Prostate gland (tissue), 2 donors: ENCODE measurements at regions not wholly inside any gene's neighbourhood (a gene's known extent, or its start where the extent isn't known, plus 50 kb on each side); places are given as distances from the start of the nearest gene placed in this dataset.

ENCODE experiments used
- POLR2A ChIP-seq: fragments of 450-650 bp; IDR thresholded peaks from one replicate; pipeline ENCODE4 v1.6.1; 2016; ENCODE audit warnings: antibody characterized with exemption, mild to moderate bottlenecking
- TF ChIP-seq, protein P1 (sequence below), 4 experiments: fragments of 200-600 bp in 2 of 4; fragments of 450-650 bp in 2 of 4; sonication (generic) in 2 of 4; IDR thresholded peaks; 1 replicate in 3 of 4; 2 replicates in 1 of 4; pipeline ENCODE4 v1.5.1; 2016 to 2019; ENCODE audit warnings: antibody characterized with exemption in 4 of 4, mild to moderate bottlenecking in 2 of 4, moderate library complexity in 2 of 4

DNA sequence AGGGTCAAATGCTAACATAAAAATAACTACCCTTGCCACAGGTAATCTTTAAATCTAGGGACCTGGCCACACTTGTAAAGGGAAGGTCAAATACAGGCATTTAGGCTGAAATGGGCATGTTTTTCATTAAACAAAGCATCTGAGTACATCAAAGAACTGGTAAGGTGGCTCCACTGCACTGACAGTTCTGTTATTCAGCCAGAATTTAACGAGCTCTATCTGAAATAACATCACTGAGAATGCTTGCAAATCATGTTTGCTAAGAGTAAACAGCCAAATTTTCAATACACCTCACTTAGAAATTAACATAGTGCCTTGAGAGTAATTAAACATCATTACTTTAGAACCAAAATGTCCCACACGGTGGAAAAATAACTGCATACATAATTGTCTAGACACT is 118.9 kb downstream of the MTHFS start:
- no peak for TF ChIP-seq POLR2A
- TF ChIP-seq, protein P1, sequence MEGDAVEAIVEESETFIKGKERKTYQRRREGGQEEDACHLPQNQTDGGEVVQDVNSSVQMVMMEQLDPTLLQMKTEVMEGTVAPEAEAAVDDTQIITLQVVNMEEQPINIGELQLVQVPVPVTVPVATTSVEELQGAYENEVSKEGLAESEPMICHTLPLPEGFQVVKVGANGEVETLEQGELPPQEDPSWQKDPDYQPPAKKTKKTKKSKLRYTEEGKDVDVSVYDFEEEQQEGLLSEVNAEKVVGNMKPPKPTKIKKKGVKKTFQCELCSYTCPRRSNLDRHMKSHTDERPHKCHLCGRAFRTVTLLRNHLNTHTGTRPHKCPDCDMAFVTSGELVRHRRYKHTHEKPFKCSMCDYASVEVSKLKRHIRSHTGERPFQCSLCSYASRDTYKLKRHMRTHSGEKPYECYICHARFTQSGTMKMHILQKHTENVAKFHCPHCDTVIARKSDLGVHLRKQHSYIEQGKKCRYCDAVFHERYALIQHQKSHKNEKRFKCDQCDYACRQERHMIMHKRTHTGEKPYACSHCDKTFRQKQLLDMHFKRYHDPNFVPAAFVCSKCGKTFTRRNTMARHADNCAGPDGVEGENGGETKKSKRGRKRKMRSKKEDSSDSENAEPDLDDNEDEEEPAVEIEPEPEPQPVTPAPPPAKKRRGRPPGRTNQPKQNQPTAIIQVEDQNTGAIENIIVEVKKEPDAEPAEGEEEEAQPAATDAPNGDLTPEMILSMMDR (IDR thresholded peaks at IDR 0.05), result no peak
